ENCODE measurements at regions not wholly inside any gene's neighbourhood (a gene's known extent, or its start where the extent isn't known, plus 50 kb on each side); places are given as distances from the start of the nearest gene placed in this dataset.

DNA sequence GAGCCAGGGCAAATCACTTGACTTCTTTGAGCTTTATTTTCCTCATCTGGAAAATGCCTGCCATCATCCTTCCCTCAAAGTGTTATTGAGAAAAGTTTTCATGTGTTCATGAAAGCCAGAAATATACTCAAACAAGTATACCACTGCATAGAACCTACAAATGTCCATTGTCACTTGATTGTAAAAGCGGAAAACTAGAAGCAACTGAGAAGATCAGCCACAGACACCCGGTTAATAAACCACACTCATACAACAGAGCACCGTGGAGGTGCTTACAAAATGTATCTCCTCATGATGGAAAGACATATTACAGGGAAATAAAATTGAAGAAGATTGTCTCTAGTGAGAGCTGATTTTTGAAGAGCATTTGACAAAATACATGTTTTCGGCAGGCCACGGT, 117.2 kb upstream of the MSX2 start:
- no peaks in the 10 kb centered on the region for H3K9me3 Mint-ChIP-seq (ENCODE audit: unreplicated experiment)
- no peak overlapping the region for H3K4me3 Mint-ChIP-seq (ENCODE audit: unreplicated experiment)
- no peaks in the 10 kb centered on the region for H3K36me3 Mint-ChIP-seq (ENCODE audit: low read depth, unreplicated experiment)
- no peak for DNase-seq (ENCODE audit: low spot score)
- no peak for TF ChIP-seq CTCF (IDR thresholded peaks at IDR 0.05; ENCODE audit: unreplicated experiment)
- no peak overlapping the region for H3K27ac Mint-ChIP-seq (ENCODE audit: unreplicated experiment)
- H3K27me3 Mint-ChIP-seq (ENCODE audit: unreplicated experiment), result no peaks in the 10 kb centered on the region
- no peaks in the 10 kb centered on the region for H3K4me1 Mint-ChIP-seq (ENCODE audit: unreplicated experiment)

DNA sequence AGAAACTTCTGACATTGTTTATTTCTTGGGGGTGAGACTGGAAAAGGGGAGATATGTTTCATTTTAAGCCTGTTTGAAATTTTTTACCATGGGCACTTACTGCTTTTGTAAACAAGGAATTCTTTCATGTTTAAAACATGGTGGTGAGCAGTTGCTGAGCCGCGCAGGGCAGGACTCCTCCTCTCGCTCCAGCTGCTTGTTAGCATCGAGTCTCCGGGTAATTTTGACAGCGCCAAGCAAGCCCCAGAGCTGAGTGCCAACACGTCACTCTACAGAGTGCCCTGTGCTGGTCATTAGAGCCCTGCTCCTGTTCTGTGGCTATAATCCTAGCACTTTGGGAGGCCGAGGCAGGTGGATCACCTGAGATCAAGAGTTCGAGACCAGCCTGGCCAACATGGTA, 116.5 kb upstream of the MSX2 start:
- Mint-ChIP-seq H3K9me3 (ENCODE audit: unreplicated experiment) (no peaks in the 10 kb centered on the region), H3K4me3 (ENCODE audit: unreplicated experiment) (no peak overlapping the region), H3K4me1 (ENCODE audit: unreplicated experiment) (no peaks in the 10 kb centered on the region), H3K27ac (ENCODE audit: unreplicated experiment) (no peak overlapping the region), H3K27me3 (ENCODE audit: unreplicated experiment) (no peaks in the 10 kb centered on the region), H3K36me3 (ENCODE audit: low read depth, unreplicated experiment) (no peaks in the 10 kb centered on the region)
- TF ChIP-seq CTCF (IDR thresholded peaks at IDR 0.05; ENCODE audit: unreplicated experiment), result no peak
- DNase-seq (ENCODE audit: low spot score), result no peak

- H3K27ac Mint-ChIP-seq (ENCODE audit: unreplicated experiment), result no peak overlapping the region
- H3K36me3 Mint-ChIP-seq (ENCODE audit: low read depth, unreplicated experiment), result no peaks in the 10 kb centered on the region
- DNase-seq (ENCODE audit: low spot score), result no peak
- no peaks in the 10 kb centered on the region for H3K27me3 Mint-ChIP-seq (ENCODE audit: unreplicated experiment)
- TF ChIP-seq CTCF (IDR thresholded peaks at IDR 0.05; ENCODE audit: unreplicated experiment), result no peak
- no peak overlapping the region for H3K4me3 Mint-ChIP-seq (ENCODE audit: unreplicated experiment)
- no peaks in the 10 kb centered on the region for H3K9me3 Mint-ChIP-seq (ENCODE audit: unreplicated experiment)
- no peaks in the 10 kb centered on the region for H3K4me1 Mint-ChIP-seq (ENCODE audit: unreplicated experiment)
Observed at GRCh38 chr5:174608631-174609097, 115.7 kb upstream of the MSX2 start.

- no peak overlapping the region for H3K27ac Mint-ChIP-seq (ENCODE audit: unreplicated experiment)
- no peaks in the 10 kb centered on the region for H3K27me3 Mint-ChIP-seq (ENCODE audit: unreplicated experiment)
- TF ChIP-seq CTCF (IDR thresholded peaks at IDR 0.05; ENCODE audit: unreplicated experiment), result no peak
- DNase-seq (ENCODE audit: low spot score), result no peak
- no peak overlapping the region for H3K4me3 Mint-ChIP-seq (ENCODE audit: unreplicated experiment)
- no peaks in the 10 kb centered on the region for H3K4me1 Mint-ChIP-seq (ENCODE audit: unreplicated experiment)
- H3K9me3 Mint-ChIP-seq (ENCODE audit: unreplicated experiment), result no peaks in the 10 kb centered on the region
- no peaks in the 10 kb centered on the region for H3K36me3 Mint-ChIP-seq (ENCODE audit: low read depth, unreplicated experiment)
Observed at GRCh38 chr5:174609116-174609515, 115.3 kb upstream of the MSX2 start.

DNA sequence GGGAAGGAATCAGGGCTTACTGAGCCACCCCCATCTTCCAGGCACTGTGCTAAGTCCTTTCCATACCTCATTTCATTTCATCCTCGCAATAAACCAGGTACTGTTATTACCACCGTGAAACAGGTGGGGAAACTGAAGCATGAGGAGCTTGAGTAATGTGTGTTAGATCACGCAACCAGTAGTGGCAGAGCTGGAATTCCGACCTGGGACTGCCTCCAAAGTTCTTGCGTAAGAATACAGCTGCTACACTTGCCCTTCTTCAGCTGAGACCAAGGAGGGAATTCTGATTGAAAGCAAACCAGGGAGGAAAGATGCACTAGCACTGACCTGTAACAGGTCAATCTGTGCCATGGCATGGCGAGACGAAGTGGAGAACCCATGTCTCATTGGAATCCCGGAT, 113.4 kb upstream of the MSX2 start:
- no peak for DNase-seq (ENCODE audit: low spot score)
- Mint-ChIP-seq H3K36me3 (ENCODE audit: low read depth, unreplicated experiment) (no peaks in the 10 kb centered on the region), H3K9me3 (ENCODE audit: unreplicated experiment) (no peaks in the 10 kb centered on the region), H3K4me1 (ENCODE audit: unreplicated experiment) (no peaks in the 10 kb centered on the region), H3K4me3 (ENCODE audit: unreplicated experiment) (no peak overlapping the region), H3K27me3 (ENCODE audit: unreplicated experiment) (no peaks in the 10 kb centered on the region), H3K27ac (ENCODE audit: unreplicated experiment) (no peak overlapping the region)
- no peak for TF ChIP-seq CTCF (IDR thresholded peaks at IDR 0.05; ENCODE audit: unreplicated experiment)
